MG63 (cell line): ENCODE measurements at regions not wholly inside any gene's neighbourhood (a gene's known extent, or its start where the extent isn't known, plus 50 kb on each side); places are given as distances from the start of the nearest gene placed in this dataset.
"Not testable (repeated sequence)": the region's sequence is repeated elsewhere in the genome, so short reads cannot be mapped to it uniquely, and the experiment has no call there.

Experiments
- DNase-seq: peaks from one replicate; pipeline ENCODE4 v3.0.0-alpha.2; 2020
- H3K27me3 ChIP-seq: fragments of 250-450 bp; sonication (Bioruptor Pico); 2 replicates; pipeline ENCODE4 v1.5.1; 2020; ENCODE audit warnings: mild to moderate bottlenecking, moderate library complexity
- H3K36me3 ChIP-seq: fragments of 250-450 bp; sonication (Bioruptor Pico); 2 replicates; pipeline ENCODE4 v1.5.1; 2020; ENCODE audit warnings: mild to moderate bottlenecking, moderate library complexity
- H3K4me3 ChIP-seq: fragments of 250-450 bp; sonication (Bioruptor Pico); 2 replicates; pipeline ENCODE4 v1.5.1; 2020; ENCODE audit warnings: mild to moderate bottlenecking, moderate library complexity
- H3K9me3 ChIP-seq: fragments of 250-450 bp; sonication (Bioruptor Pico); 2 replicates; pipeline ENCODE4 v1.5.1; 2020; ENCODE audit warnings: mild to moderate bottlenecking, moderate library complexity

DNA sequence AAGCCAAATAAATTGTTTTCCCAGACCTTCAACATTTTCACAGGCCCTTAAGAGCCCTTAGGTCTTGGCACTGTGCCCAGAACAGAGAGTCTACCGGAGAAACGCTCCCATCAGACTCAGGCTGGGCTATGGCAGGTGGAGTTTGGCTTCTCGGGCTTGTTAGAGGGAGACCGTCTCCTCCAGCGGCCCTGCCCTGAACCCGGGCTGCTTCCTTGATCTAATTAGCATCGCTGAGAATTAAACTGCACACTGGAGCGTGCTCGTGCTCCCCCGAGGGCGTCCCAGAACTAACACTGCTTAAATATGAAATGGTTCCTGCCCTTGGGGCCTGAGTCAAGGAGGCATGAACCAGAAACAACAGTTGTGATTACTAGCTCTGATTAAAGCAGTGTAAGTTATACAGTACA lies 634.4 kb downstream of the MATN1 start:
- Histone ChIP-seq H3K27me3 (no peaks in the 10 kb centered on the region), H3K4me3 (no peak overlapping the region), H3K9me3 (no peaks in the 10 kb centered on the region; the same call in 1 of the 2 replicates), H3K36me3 (no peaks in the 10 kb centered on the region)
- DNase-seq, result no peak

DNA sequence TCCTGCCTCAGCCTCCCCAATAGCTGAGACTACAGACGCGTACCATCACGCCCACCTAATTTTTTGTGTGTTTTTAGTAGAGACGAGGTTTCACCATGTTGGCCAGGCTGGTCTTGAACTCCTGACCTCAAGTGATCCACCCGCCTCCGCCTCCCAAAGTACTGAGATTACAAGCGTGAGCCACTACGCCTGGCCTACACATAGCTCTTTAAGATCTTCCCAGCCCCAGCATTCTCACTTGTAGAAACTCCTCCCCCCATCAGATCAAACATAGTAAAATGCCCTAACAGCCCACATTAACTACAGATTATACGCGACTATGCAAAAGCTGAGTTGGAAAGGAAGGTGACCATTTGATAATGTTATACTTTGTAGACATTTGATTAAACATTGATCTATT lies 634.8 kb downstream of the MATN1 start:
- no peak for DNase-seq
- no peaks in the 10 kb centered on the region for H3K36me3 ChIP-seq
- H3K9me3 ChIP-seq, result no peaks in the 10 kb centered on the region; the same call in 1 of the 2 replicates
- no peaks in the 10 kb centered on the region for H3K27me3 ChIP-seq
- no peak overlapping the region for H3K4me3 ChIP-seq

DNA sequence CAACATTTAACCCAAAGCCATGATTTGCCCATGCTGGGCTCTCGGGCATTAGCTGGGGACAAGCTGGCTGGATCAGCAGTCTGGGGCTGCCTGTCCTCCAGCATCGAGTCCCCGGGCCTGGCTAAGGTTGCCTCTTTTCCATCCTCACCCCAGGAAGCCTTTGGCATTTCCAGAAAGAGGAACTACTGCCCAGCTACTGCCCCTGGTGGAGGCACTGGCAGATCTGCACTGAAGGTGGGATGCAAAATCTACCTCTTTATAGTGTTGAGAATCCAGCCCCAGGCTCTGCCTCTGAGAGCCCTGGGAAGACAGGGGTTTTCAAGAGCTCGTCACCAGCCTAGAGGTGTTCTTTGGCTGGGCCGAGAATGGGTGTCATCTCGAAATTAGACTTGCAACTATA lies 635.9 kb downstream of the MATN1 start:
- Histone ChIP-seq H3K9me3 (no peaks in the 10 kb centered on the region; the same call in 1 of the 2 replicates), H3K4me3 (no peak overlapping the region), H3K36me3 (no peaks in the 10 kb centered on the region), H3K27me3 (no peaks in the 10 kb centered on the region)
- peak; percentile 21 for DNase-seq

DNA sequence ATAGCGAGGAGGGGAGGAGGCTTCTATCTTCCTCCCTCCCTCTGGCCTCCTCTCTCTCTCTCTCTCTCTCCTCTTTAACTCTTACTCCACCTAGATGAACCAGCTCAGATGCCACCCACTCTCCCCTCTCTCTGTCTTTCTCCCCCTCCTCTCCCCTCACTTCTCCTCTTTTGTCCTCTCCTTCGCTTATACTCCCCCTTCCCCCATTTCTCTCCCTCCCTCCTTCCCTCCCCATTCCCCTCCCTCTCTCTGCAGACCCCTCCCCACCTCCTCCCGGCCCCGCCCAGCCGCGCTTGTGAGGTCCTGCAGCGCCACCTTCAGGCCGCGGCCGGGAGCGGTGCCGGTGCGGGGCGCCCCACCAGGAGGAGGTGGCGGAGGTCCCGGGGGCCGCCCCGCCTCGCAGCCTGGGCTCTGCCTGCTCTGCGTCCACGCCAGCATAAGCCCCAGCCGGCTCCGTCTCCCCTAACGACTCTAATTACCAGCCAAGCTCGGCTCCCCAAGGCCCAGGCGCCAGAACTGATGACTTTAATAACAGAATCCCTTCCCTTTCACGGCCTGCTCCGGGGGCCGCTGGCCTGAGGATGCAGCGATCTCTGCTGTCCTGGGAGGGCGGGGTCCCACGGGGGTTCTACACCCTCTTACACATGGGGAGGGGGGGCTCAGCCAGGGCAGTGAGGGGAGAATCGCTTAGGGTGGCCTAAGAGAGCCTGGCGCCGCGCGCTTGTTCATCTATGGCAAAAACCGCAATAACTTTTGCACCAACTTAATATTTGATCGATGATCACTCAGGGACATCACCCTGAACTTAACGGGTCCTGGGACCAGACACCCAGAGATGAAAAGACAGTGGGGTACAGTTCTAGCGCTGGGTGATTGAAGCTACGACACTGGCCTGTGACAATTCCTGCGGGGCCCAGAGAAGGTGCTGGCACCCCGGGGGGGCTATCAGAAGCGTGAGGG lies 637.3 kb downstream of the MATN1 start:
- DNase-seq, result peak; percentile 47
- no peaks in the 10 kb centered on the region for H3K27me3 ChIP-seq
- H3K36me3 ChIP-seq, result no peaks in the 10 kb centered on the region
- H3K9me3 ChIP-seq, result no peaks in the 10 kb centered on the region
- H3K4me3 ChIP-seq, result no peak overlapping the region

DNA sequence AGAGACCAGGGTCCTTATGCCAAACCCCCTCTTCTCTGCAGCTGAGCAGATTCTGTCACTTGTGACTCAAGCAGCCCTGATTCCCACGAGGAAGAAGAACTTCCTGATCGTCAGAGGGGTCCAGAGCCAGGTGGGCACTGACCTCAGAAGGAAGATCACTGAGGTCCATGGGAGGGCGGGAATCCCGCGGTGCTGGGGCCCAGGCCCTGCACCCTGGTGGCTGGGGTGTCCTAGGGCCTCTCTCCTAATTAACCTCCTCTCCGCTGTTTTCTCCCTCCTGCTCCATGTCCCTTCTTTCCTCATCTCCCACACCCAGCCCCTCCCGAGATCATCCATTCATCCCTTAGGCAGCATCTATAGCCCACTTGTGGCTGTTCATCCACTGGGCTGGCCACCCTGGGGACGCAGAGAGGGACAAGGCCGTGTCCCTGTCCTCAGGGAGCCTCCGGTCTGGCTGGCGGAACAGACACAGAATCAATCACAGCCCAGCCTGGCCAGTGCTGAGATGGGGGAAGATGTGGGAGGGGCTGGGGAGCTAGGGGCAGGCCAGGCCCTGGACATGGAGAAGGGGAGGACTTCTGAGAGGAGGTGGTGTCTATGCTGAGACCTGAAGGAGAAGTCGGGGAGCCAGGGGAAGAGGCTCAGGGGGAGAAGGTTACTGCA lies 638.3 kb downstream of the MATN1 start:
- DNase-seq, result no peak
- Histone ChIP-seq H3K9me3 (no peaks in the 10 kb centered on the region), H3K27me3 (no peaks in the 10 kb centered on the region), H3K36me3 (no peaks in the 10 kb centered on the region), H3K4me3 (no peak overlapping the region)

DNA sequence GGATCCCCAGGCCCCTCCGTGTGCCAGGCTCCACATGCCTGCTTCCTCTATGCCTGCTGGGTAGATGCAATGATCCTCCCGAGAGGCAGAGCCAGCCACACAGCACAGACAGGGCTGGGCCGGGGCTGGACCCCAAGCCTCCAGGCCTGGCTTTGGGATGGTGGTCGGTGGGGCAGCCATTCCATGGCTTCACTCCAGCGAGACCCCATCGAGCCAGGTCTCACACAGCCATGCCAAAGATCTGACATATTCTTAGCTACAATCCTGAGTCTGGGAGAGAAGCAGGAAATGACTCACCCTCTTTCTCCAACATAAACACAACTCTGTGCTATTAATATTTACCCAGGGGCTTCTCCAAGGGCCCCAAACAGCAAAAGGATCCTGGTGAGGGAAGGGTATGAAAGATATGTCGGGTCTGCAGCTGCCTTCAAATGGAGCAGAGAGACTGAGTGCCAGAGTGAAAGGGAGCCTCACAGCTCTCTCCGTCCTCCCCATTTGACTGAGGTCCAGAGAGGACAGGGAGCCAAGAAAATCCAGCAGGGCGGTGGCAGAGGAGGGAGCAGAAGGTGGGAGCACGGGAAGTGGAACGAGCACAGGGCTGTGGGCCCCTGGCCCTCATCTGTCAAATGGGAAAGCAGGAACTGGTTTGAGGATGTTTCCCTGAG lies 639.5 kb downstream of the MATN1 start:
- H3K36me3 ChIP-seq, result no peaks in the 10 kb centered on the region
- H3K27me3 ChIP-seq, result no peaks in the 10 kb centered on the region
- no peak overlapping the region for H3K4me3 ChIP-seq
- peak; percentile 38 for DNase-seq
- H3K9me3 ChIP-seq, result no peaks in the 10 kb centered on the region

DNA sequence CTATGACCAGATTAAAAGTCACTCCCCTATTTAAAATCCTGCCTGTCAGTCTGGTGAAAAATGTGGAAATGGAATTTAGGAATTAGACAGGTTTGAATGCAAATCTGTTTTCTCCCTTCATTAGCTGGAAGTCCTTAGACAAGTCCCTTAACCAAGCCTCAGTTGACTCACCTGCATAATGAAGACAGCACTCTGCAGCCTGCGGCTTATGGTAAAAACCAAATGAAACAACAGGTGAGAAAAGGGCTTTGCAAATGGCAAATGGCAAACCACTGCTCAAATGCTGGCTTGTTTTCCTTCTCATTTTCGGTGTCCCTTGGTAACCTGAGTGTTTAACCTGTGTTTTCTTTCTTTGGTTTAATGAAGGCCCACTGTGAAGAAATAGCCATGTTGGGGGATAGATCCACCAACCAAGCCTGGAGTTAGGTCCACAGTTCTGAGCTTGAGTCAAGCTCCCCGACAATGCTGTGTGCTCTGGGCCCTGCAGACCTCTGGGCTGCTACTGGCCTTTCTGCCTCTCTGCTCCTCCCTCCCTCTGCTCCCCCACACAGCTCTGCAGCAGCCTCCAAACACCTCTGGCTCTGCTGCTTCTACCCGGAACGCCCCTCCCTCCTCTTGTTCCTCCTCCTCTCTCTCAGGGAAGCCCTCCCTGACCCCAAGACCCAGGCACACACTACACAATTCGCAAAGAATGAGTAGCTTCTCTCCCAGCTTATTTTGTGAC lies 641.8 kb downstream of the MATN1 start:
- DNase-seq, result no peak
- Histone ChIP-seq H3K27me3 (no peaks in the 10 kb centered on the region), H3K36me3 (no peaks in the 10 kb centered on the region), H3K4me3 (no peak overlapping the region), H3K9me3 (no peaks in the 10 kb centered on the region)

DNA sequence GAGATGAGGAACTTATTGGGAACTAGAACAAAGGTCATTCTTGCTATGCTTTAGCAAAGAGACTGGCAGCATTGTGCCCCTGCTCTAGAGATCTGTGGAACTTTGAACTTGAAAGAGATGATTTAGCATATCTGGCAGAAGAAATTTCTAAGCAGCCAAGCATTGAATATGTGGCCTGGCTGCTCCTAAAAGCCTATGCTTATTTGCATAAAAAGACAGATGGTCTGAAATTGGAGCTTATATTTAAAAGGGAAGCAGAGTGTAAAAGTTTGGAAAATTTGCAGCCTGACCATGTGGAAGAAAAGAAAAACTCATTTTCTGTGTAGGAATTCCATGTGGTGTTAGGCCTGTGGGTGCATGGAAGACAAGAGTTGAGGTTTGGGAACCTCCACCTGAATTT lies 647.5 kb downstream of the MATN1 start:
- H3K27me3 ChIP-seq, DNase-seq, H3K4me3 ChIP-seq, H3K9me3 ChIP-seq, H3K36me3 ChIP-seq: not testable (repeated sequence)

DNA sequence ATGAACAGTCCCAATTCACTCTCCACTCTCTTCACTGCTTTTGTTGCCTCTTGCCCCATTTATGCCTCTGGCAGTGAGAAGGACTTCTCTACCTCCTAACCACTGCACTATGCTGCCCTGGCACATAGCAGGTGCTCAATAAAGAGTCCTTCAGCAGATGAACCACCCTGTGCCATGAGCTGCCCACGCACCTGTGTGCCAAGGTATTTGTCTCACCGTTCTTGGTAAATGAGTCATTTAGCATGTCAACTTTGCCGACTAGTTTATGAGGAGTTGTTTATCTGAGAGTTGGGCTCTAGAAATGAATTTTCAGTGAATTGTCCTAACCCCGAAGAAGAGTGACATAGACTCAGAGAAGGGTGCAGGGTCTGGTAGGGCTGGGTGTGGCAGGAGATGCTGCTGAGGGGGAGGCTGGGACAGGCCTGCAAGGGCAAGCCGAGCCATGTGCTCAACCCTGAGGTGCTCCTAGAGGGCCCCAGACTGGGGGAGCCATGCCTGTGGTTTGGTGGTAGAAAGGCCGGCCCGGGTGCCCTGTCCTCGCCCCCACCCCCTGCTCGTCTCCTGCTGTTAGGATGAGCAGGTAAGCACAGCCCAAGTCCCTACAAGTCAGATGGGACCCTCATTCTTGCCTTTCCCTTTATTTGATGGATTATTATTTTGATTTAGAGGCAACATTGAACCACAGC lies 654.5 kb downstream of the MATN1 start:
- no peaks in the 10 kb centered on the region for H3K36me3 ChIP-seq
- no peaks in the 10 kb centered on the region for H3K9me3 ChIP-seq
- H3K27me3 ChIP-seq, result no peaks in the 10 kb centered on the region
- no peak for DNase-seq
- H3K4me3 ChIP-seq, result no peak overlapping the region

DNA sequence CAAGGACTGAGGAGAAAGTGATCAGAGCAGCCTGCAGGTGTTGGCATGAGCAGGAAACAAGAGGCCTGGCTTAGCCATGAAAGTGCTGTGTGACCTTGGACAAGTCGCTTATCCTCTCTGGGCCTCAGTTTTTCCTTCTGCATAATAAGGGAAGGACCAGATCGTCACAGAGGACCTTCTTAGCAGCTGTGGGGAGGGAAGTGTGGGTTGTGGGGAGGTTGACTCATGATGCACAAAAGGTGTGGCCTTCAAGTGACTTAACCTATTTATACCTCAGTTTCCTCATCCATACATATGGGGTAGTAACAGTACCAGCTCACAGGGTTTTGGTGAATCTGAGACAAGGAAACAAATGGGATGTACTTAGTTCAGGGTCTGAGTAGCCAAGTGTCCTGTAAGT lies 658.8 kb downstream of the MATN1 start:
- no peaks in the 10 kb centered on the region for H3K36me3 ChIP-seq
- H3K4me3 ChIP-seq, result no peak overlapping the region
- DNase-seq, result no peak

DNA sequence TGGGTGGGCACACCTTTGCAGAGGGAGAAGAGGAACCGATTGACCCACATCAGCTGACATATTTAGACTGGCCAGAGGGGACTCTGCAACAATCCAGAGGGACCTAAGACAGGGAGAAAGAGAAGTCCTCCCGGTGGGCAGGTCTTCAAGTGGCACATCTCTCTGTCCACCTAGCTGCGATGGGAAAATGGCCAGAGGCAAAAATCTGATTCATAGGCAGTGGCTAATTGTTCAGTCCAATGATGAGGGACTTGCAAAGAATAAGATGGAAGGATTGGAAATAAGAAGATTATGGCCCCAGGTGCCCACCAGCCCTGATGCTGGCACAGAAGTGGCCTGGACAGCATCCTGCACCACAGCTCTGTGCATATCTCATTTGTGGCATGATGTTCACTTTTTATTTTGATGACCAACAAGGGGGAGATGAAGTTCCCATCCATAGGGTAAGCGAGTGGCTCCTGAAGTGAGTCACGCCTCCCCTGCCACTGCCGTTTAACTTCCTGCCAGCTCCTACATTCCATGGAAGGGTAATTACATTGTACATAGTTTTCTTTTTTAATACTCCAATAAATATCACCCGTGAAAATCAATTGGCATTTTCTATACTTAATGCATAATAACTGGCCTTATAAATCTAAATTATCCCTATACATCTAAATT lies 659.6 kb downstream of the MATN1 start:
- no peak overlapping the region for H3K4me3 ChIP-seq
- H3K27me3 ChIP-seq, result no peaks in the 10 kb centered on the region
- H3K36me3 ChIP-seq, result no peaks in the 10 kb centered on the region
- DNase-seq, result peak; percentile 29
- no peaks in the 10 kb centered on the region for H3K9me3 ChIP-seq

More for the DNA sequence above, 658.8 kb downstream of the MATN1 start:
- Histone ChIP-seq H3K27me3 (no peaks in the 10 kb centered on the region), H3K9me3 (no peaks in the 10 kb centered on the region)

DNA sequence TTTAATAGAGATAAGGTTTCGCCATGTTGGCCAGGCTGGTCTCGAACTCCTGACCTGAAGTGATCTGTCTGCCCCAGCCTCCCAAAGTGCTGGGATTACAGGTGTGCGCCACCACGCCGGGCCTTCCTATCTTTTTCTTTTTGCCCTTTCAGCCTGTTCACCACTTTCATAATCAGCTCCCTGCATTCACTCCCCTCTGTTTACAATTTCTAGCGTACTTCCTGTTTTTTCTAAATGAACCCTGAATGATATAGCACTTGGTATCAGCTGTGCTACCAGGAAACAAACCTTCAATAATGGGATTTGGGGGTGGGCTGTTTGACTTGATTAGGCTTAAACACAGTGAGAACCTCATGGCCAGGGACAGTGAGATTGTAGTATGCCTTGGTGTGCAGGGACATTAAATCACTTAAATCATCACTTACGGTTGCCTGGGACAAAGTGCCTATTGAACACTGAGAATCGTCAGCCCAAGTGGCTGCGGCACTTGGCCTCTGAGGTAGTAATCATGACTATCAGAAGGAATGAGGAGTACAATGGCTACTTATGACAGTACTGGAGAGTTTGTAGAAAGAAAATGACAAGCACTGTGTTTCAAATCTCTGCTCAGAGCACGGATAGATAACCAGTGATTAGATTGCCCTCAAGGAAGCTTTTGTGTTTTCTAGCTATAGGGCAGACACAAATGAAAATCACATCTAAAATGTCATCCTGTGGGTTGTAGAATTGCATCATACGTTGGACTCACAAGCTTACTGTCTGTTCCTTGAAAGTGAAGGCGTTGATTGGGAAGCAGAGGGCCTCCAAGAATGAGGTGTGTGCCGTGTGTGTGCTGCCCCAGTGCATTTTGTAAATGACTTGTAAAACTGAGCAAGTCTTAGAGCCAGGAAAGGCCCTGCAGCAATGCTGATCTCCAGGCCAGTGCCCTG lies 661.8 kb downstream of the MATN1 start:
- no peaks in the 10 kb centered on the region for H3K36me3 ChIP-seq
- H3K9me3 ChIP-seq, result no peaks in the 10 kb centered on the region
- no peak for DNase-seq
- H3K27me3 ChIP-seq, result no peaks in the 10 kb centered on the region
- no peak overlapping the region for H3K4me3 ChIP-seq

DNA sequence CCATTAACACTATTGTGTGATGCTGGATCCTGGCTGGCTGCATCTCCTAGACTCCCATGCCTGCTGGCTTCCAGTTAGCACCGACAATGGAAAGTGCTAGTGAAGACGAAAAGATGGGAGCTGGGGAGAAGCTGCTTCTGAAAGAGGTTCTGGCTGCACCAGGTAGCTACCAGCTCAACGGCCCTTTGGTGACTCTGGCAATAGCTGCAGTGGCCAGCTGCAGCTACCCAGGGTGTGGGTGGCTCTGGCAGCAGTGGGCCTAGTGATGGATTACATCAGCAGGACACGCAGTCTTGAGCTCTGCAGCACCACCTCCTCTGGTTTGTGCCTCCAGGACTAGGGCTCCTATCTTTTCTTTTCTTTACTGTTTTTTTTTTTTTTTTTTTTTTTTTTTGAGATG lies 662.6 kb downstream of the MATN1 start:
- no peaks in the 10 kb centered on the region for H3K9me3 ChIP-seq
- no peaks in the 10 kb centered on the region for H3K36me3 ChIP-seq
- H3K27me3 ChIP-seq, result no peaks in the 10 kb centered on the region
- no peak overlapping the region for H3K4me3 ChIP-seq
- no peak for DNase-seq

DNA sequence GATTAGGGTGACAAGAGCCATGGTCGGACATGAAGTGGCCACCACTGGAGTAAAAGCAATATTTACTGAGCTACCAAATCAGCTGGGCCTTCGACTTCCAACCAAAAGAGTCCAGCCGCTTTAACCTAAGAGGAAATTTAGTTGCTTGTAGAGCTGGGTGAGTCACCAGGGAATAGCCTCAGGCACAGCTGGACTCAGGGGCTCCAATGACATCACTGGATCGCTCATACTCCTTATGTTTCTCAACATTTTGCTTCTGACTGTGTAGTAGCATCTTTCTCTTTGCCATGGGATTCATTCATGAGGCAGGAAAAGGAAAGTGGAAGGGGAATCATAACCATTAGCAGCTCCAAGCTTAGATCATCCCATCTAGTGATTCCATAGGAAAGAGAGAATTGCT lies 664.4 kb downstream of the MATN1 start:
- Histone ChIP-seq H3K4me3 (no peak overlapping the region), H3K27me3 (peaks cover 11% of the 10 kb centered on the region), H3K36me3 (no peaks in the 10 kb centered on the region), H3K9me3 (no peaks in the 10 kb centered on the region)
- peak; percentile 83 for DNase-seq

DNA sequence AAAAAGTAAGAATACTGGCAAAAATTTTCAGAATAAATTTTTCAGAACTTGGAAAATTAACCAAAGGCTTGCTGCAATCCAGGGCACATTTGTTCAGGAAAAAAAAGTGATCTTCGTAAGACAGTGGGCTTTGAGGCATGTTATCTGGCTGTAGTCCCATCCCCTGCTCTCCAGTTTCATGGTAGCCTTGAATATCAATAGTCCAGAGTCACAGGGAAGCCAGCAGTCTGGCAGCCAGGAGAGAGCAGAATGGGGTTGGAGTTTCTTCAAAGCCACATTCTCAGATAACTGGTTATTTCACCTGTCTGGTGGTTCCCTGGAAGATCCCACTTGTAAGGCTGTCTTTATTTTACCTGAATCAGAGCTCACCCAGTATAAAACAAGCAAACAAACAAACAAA lies 669.3 kb downstream of the MATN1 start:
- Histone ChIP-seq H3K9me3 (no peaks in the 10 kb centered on the region), H3K36me3 (no peaks in the 10 kb centered on the region), H3K4me3 (no peak overlapping the region), H3K27me3 (peaks cover 14% of the 10 kb centered on the region)
- no peak for DNase-seq
